ENCODE measurements at regions not wholly inside any gene's neighbourhood (a gene's known extent, or its start where the extent isn't known, plus 50 kb on each side); places are given as distances from the start of the nearest gene placed in this dataset.

- no peak for DNase-seq
These were observed 261.2 kb downstream of the BMP7 start for GRCh38 chr20:57004951-57005933.

- DNase-seq, result no peak
These were observed 259.9 kb downstream of the BMP7 start for GRCh38 chr20:57006411-57007170.

- DNase-seq, result no peak
These were observed 259.3 kb downstream of the BMP7 start for GRCh38 chr20:57007171-57007540.

DNA sequence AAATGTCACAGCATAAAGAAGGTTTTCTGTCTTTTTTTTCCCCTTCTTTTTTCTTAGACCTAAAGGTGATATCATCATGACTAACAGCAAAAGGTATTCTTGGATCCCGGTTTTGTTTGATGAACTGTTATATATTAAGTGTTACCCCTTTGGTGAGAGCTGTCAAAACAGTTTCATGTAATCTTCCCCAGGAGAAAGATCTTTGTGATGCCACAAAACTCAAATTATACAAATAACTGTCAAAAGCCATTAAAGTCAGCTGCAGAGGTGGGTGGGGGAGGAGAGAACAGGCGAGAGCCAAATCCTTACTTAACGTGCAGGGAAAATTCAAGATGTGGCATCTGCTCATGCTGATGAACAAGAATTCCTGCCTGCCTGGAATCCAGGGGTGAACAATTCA, 258.2 kb downstream of the BMP7 start:
- DNase-seq, result no peak

GRCh38 chr20:57009355-57009754, 257.1 kb downstream of the BMP7 start:
- DNase-seq, result no peak

DNA sequence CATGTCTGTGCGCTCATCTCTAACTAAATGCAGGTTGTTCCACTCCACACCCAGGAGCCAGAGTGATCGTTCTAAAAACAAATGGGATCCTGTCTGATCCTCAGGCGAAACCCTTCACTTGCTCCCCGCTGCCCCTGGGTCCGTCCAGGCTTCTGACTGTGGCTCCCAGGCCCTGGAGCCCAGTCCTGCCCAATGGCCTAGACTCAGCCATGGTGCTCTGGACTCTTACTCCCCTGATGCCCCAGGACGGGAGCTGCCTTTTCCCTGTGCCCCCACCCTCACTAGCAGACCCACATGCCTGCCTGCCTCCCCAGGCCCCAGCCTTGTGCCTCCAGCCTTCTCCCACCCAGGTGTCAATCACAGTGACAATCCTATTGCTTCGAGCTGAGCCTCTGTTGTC, 256.7 kb downstream of the BMP7 start:
- no peak for DNase-seq

DNA sequence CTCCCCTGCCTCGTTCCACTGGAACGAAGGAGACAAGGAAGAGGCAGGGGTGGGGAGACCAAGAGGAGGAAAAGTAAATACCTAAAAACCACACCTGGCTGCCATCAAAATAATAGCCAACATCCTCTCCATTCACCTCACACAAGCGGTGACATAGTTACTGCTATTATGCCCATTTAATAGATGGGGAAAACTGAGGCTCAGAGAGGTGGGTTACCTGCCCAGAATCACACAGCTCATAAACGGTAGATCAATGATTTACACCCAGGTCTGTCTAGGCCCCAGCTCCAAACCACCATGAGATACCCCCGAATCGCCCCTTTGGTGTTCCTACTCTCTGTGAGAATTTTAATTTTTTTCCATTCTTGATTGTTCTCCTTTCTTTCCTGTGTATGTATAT, 253.8 kb downstream of the BMP7 start:
- no peak for DNase-seq

DNA sequence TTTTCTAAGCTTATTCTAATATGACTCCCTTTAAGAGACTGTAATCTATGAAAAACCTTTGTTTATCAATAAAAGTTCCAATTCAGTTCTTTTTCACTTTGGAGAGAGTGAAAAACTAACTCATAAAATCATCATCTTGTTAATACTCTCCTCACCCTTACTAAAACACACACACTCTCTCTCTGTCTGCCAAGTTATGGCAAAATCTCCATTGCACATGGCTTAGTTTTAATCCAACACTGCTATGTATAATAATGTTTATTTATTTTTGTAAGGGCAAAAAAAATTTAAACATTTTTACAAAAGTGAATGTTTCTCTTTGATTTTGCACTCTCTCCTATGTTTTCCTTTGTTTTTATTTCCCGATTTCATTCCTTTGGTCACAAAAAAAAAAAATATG, 253.2 kb downstream of the BMP7 start:
- DNase-seq, result no peak

GRCh38 chr20:57013741-57014140, 252.7 kb downstream of the BMP7 start:
- no peak for DNase-seq

GRCh38 chr20:57020364-57020763, 246.1 kb downstream of the BMP7 start:
- no peak for DNase-seq

DNA sequence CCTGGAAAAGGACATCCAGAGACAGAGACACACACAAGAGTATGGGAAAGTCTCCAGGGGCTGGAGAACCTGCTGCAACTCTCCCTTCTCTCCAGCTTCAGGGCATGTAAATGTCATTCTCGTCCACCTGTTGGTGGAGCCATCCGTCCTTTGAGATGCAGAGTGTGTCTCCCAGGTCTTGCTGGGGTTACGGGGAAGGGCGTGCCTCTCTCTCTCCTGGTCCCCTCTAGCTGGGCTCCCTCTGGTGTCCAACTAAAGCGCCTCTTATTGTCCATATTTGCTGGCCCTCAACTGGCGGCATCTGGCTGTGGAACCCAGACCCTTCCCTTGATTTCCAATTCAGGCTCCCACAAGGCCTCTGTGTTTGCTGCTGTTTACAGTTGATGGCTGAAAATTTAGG, 244.1 kb downstream of the BMP7 start:
- DNase-seq, result no peak

GRCh38 chr20:57023007-57023406, 243.4 kb downstream of the BMP7 start:
- no peak for DNase-seq

- DNase-seq, result no peak
These were observed 242.4 kb downstream of the BMP7 start for GRCh38 chr20:57023997-57024396.

GRCh38 chr20:57024849-57025248, 241.6 kb downstream of the BMP7 start:
- DNase-seq, result no peak

DNA sequence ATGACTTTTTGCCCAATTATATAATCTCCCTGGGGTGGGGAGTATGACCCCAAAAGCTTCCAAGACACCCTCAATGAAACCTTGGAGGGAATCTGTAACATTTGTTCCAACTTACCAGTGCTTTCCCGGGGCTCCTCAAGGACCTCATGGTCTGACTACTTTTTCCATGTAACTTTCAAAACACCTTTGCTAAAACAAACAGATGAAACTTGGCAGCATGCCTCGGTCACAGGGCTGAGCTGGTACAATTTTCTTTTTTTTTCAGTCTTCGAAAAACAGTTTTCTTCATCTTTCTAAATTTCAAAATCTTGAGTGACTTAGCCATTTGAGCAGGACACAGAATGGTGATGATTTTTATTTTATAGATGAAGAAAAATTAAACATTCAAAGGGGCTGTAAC, 241.2 kb downstream of the BMP7 start:
- no peak for DNase-seq

- no peak for DNase-seq
These were observed 240.7 kb downstream of the BMP7 start for GRCh38 chr20:57025666-57026224.

- no peak for DNase-seq
These were observed 238.7 kb downstream of the BMP7 start for GRCh38 chr20:57027777-57028176.

GRCh38 chr20:57030611-57031600, 235.5 kb downstream of the BMP7 start:
- no peak for DNase-seq

DNA sequence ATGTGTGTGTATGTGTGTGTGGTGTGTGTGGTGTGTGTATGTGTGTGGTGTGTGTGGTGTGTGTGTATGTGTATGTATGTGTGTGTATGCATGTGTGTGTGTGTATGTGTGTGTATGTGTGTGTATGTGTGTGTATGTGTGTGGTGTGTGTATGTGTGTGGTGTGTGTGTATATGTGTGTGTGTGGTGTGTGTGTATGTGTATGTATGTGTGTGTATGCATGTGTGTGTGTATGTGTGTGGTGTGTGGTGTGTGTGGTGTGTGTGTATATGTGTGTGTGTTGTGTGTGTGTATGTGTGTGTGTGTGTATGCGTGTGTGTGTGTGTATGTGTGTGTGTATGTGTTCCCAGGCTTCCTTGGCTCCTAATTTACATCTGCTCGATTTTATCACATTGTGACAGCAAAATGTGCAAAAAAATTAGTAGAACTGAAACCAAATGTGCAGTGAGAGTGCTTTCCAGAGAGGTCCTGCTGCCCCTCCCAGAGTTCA, 234.5 kb downstream of the BMP7 start:
- no peak for DNase-seq

DNA sequence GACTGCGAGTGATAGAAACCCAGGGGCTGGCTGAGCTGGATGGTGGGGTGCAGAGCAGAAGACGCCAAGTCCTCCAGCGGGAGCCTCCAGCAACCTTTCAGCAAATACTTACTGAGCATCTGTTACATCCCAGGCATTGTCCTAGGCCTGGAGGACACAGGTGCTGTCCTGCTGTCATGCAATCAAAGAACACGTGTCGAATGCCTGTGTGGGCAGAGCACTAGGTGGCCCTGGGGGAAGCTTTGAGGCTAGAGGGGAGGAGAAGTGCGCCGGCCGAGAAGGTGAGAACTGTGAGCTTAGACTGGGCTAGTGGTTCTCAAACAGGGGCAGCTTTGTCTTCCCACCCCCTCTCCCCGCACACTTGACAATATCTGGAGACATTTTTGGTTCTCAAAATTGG, 233.6 kb downstream of the BMP7 start:
- no peak for DNase-seq

GRCh38 chr20:57034001-57034400, 232.4 kb downstream of the BMP7 start:
- DNase-seq, result no peak

DNA sequence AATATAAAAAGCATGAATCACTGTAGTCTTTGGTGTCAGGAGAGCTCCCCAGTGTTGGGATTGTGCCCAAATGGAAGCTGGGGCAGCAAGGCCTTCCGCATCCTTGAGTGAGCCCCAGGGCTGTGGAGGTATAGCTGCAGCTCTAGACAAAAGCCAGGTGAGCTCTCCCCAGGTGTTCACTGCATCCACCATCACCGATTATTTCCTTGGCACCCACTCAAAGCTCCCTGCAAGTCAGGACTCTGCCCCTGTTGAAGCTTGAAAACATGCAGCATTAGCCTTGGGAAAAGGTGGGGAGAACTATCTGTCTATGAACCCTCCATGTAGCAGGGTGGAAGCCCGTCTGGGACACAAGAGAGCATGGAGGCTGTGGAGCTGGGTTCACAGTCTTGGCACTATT, 228.8 kb downstream of the BMP7 start:
- DNase-seq, result no peak
